DOHH2 (cell line): ENCODE measurements at regions not wholly inside any gene's neighbourhood (a gene's known extent, or its start where the extent isn't known, plus 50 kb on each side); places are given as distances from the start of the nearest gene placed in this dataset.

Experiments used
- H3F3A ChIP-seq: fragments of 200-600 bp; sonication (generic), shearing (Covaris generic); 2 replicates; pipeline ENCODE4 v1.6.0; 2016; ENCODE audit warnings: antibody characterized with exemption, mild to moderate bottlenecking; ENCODE audit not compliant: control insufficient read depth, insufficient read depth
- H3K27ac ChIP-seq: fragments of 200-600 bp; sonication (generic); 2 replicates; pipeline ENCODE4 v1.5.1; 2014; ENCODE audit warnings: low read depth, mild to moderate bottlenecking, low read length, moderate library complexity
- H3K27me3 ChIP-seq: fragments of 200-600 bp; sonication (generic); 2 replicates; pipeline ENCODE4 v1.6.1; 2014; ENCODE audit warnings: mild to moderate bottlenecking, low read length, mixed read lengths; ENCODE audit not compliant: control insufficient read depth
- H3K36me3 ChIP-seq: fragments of 200-600 bp; sonication (generic); 2 replicates; pipeline ENCODE4 v1.6.1; 2014; ENCODE audit warnings: mild to moderate bottlenecking, low read length, moderate library complexity, mixed read lengths; ENCODE audit not compliant: control insufficient read depth
- H3K4me1 ChIP-seq: fragments of 200-600 bp; sonication (generic); 2 replicates; pipeline ENCODE4 v1.6.1; 2014; ENCODE audit warnings: mild to moderate bottlenecking, low read length, mixed read lengths; ENCODE audit not compliant: control insufficient read depth
- H3K4me2 ChIP-seq: fragments of 200-600 bp; sonication (generic); 2 replicates; pipeline ENCODE4 v1.6.0; 2014; ENCODE audit warnings: mild to moderate bottlenecking, low read length, moderate library complexity
- H3K4me3 ChIP-seq: fragments of 200-600 bp; sonication (generic); 2 replicates; pipeline ENCODE4 v1.5.1; 2014; ENCODE audit warnings: mild to moderate bottlenecking, low read length, mixed read lengths
- H3K79me2 ChIP-seq: fragments of 200-600 bp; sonication (generic); 2 replicates; pipeline ENCODE4 v1.6.1; 2014; ENCODE audit warnings: mild to moderate bottlenecking, low read length, mixed read lengths; ENCODE audit not compliant: control insufficient read depth
- H3K9me2 ChIP-seq: fragments of 200-600 bp; sonication (generic); replicated peaks from 2 replicates; pipeline ENCODE4 v1.6.1; 2014; ENCODE audit warnings: mild to moderate bottlenecking, low read length, mixed read lengths; ENCODE audit not compliant: control insufficient read depth
- H3K9me3 ChIP-seq: fragments of 200-600 bp; sonication (generic); 2 replicates; pipeline ENCODE4 v1.6.1; 2014; ENCODE audit warnings: antibody characterized with exemption, low read length, mixed read lengths; ENCODE audit not compliant: control insufficient read depth, insufficient read depth
- H4K20me1 ChIP-seq: fragments of 200-600 bp; sonication (generic); 2 replicates; pipeline ENCODE4 v1.6.0; 2014; ENCODE audit warnings: low read depth, mild to moderate bottlenecking, antibody characterized with exemption, low read length, moderate library complexity; ENCODE audit not compliant: control insufficient read depth, insufficient read depth
- CTCF ChIP-seq: fragments of 200-600 bp; sonication (generic); IDR thresholded peaks from one replicate; pipeline ENCODE4 v1.5.1; 2014; ENCODE audit warnings: antibody characterized with exemption, mild to moderate bottlenecking, low read depth, low read length; ENCODE audit not compliant: poor library complexity, severe bottlenecking
- EZH2phosphoT487 ChIP-seq: fragments of 200-600 bp; sonication (generic); IDR thresholded peaks from 2 replicates; pipeline ENCODE4 v1.6.1; 2017; ENCODE audit warnings: borderline replicate concordance, mild to moderate bottlenecking, antibody characterized with exemption, low read length, moderate library complexity, mixed read lengths

- H3K27me3 ChIP-seq: no peaks in the 10 kb centered on the region
- no peak overlapping the region for H3K4me2 ChIP-seq
- no peaks in the 10 kb centered on the region for H3F3A ChIP-seq
- H3K79me2 ChIP-seq: no peaks in the 10 kb centered on the region
- H3K4me3 ChIP-seq: no peak overlapping the region
- no peaks in the 10 kb centered on the region for H3K36me3 ChIP-seq
- H3K4me1 ChIP-seq: no peaks in the 10 kb centered on the region
- H3K9me2 ChIP-seq: no peaks in the 10 kb centered on the region
- H3K27ac ChIP-seq: no peak overlapping the region
- no peak for TF ChIP-seq EZH2phosphoT487
- no peaks in the 10 kb centered on the region for H4K20me1 ChIP-seq
- peaks cover 8% of the 10 kb centered on the region; the same call in 1 of the 2 replicates for H3K9me3 ChIP-seq
Observed at GRCh38 chr4:116480546-116480945, 604.8 kb downstream of the TRAM1L1 start.

GRCh38 chr4:116478343-116478742, 607.0 kb downstream of the TRAM1L1 start:
- Histone ChIP-seq H3K4me1 (no peaks in the 10 kb centered on the region), H4K20me1 (no peaks in the 10 kb centered on the region), H3K4me3 (no peak overlapping the region), H3K9me3 (peaks cover 8% of the 10 kb centered on the region; the same call in 1 of the 2 replicates), H3K27ac (no peak overlapping the region), H3K36me3 (no peaks in the 10 kb centered on the region), H3K4me2 (no peak overlapping the region), H3F3A (no peaks in the 10 kb centered on the region), H3K9me2 (no peaks in the 10 kb centered on the region), H3K79me2 (no peaks in the 10 kb centered on the region), H3K27me3 (no peaks in the 10 kb centered on the region)
- TF ChIP-seq EZH2phosphoT487 (no peak), CTCF (no peak)

GRCh38 chr4:116469582-116469981, 615.8 kb downstream of the TRAM1L1 start:
- no peaks in the 10 kb centered on the region for H3K27me3 ChIP-seq
- no peaks in the 10 kb centered on the region for H3K4me1 ChIP-seq
- H3F3A ChIP-seq: no peaks in the 10 kb centered on the region
- no peak overlapping the region for H3K27ac ChIP-seq
- H3K4me2 ChIP-seq: no peak overlapping the region
- no peaks in the 10 kb centered on the region for H3K9me3 ChIP-seq
- no peaks in the 10 kb centered on the region for H4K20me1 ChIP-seq
- H3K9me2 ChIP-seq: no peaks in the 10 kb centered on the region
- no peaks in the 10 kb centered on the region for H3K79me2 ChIP-seq
- no peaks in the 10 kb centered on the region for H3K36me3 ChIP-seq
- TF ChIP-seq EZH2phosphoT487: no peak
- no peak for TF ChIP-seq CTCF
- no peak overlapping the region for H3K4me3 ChIP-seq

GRCh38 chr4:116453127-116453526, 632.2 kb downstream of the TRAM1L1 start:
- Histone ChIP-seq H3K4me2 (no peak overlapping the region), H4K20me1 (no peaks in the 10 kb centered on the region), H3K9me2 (no peaks in the 10 kb centered on the region), H3K27me3 (no peaks in the 10 kb centered on the region), H3K27ac (no peak overlapping the region), H3K36me3 (no peaks in the 10 kb centered on the region), H3F3A (no peaks in the 10 kb centered on the region), H3K4me1 (no peaks in the 10 kb centered on the region), H3K79me2 (no peaks in the 10 kb centered on the region), H3K9me3 (no peaks in the 10 kb centered on the region), H3K4me3 (no peak overlapping the region)
- TF ChIP-seq EZH2phosphoT487: no peak
- no peak for TF ChIP-seq CTCF
